NCI-H526 treated with DMSO at 0.1 percent for 48 hours (cell line): ENCODE measurements at regions not wholly inside any gene's neighbourhood (a gene's known extent, or its start where the extent isn't known, plus 50 kb on each side); places are given as distances from the start of the nearest gene placed in this dataset.

ENCODE experiments used
- DNase-seq: peaks from one replicate; lab custom pipeline; 2025; lab: John Stamatoyannopoulos, UW

GRCh38 chr22:47445212-47445611, 682.8 kb downstream of the TBC1D22A start:
- DNase-seq, result no peak

GRCh38 chr22:47444746-47445065, 682.3 kb downstream of the TBC1D22A start:
- no peak for DNase-seq

- DNase-seq, result no peak
Measured at GRCh38 chr22:47443836-47444745, 681.6 kb downstream of the TBC1D22A start.

GRCh38 chr22:47442821-47443220, 680.4 kb downstream of the TBC1D22A start:
- DNase-seq, result no peak

GRCh38 chr22:47439643-47440265, 677.3 kb downstream of the TBC1D22A start:
- DNase-seq, result no peak

- no peak for DNase-seq
Measured at GRCh38 chr22:47437636-47438035, 675.2 kb downstream of the TBC1D22A start.

- no peak for DNase-seq
Measured at GRCh38 chr22:47437110-47437509, 674.7 kb downstream of the TBC1D22A start.

- DNase-seq, result no peak
Measured at GRCh38 chr22:47435826-47436225, 673.4 kb downstream of the TBC1D22A start.

GRCh38 chr22:47435204-47435487, 672.7 kb downstream of the TBC1D22A start:
- no peak for DNase-seq

GRCh38 chr22:47434336-47435203, 672.1 kb downstream of the TBC1D22A start:
- no peak for DNase-seq

GRCh38 chr22:47433627-47434026, 671.2 kb downstream of the TBC1D22A start:
- DNase-seq, result no peak

- DNase-seq, result no peak
Measured at GRCh38 chr22:47432683-47433082, 670.2 kb downstream of the TBC1D22A start.

- no peak for DNase-seq
Measured at GRCh38 chr22:47423861-47424820, 661.7 kb downstream of the TBC1D22A start.

GRCh38 chr22:47423266-47423665, 660.8 kb downstream of the TBC1D22A start:
- no peak for DNase-seq

GRCh38 chr22:47422736-47423135, 660.3 kb downstream of the TBC1D22A start:
- no peak for DNase-seq

GRCh38 chr22:47421846-47422245, 659.4 kb downstream of the TBC1D22A start:
- no peak for DNase-seq

- DNase-seq, result no peak
Measured at GRCh38 chr22:47420211-47420610, 657.8 kb downstream of the TBC1D22A start.

- no peak for DNase-seq
Measured at GRCh38 chr22:47419239-47419638, 656.8 kb downstream of the TBC1D22A start.

- no peak for DNase-seq
Measured at GRCh38 chr22:47417699-47418098, 655.2 kb downstream of the TBC1D22A start.

GRCh38 chr22:47411006-47411405, 648.6 kb downstream of the TBC1D22A start:
- DNase-seq, result no peak

GRCh38 chr22:47409539-47410275, 647.3 kb downstream of the TBC1D22A start:
- DNase-seq, result no peak
